ENCODE measurements at regions not wholly inside any gene's neighbourhood (a gene's known extent, or its start where the extent isn't known, plus 50 kb on each side); places are given as distances from the start of the nearest gene placed in this dataset.

DNA sequence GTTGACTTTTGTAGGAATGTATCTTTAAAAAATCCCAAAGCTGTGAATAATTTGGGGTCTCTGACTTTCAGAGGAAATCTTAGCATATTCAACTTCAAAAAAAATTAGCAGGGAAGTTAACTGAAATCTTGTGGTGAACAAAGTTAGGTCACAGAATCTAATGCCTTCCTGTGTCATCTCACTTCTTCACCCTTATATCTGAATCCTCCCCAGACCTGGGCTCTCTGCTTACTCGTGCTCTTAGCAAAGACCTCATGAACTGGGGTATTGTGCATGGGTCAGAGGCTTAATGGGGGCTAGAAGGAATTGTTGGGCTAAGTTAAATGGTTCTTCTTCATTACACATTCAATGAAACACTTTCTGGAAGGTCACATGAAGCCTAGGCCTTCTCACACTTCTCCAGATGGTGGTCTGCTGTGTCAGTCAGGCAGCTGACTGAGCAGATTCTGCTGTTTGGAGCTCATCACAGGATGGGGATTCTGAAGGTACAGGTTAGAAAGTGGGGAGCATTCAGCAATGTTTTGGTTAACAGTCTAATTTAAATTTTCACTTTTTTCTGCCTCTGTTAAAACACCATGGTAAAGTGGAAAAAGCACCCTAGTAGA lies 131.3 kb downstream of the SUCLG1 start:
- TF ChIP-seq CTCF (IDR thresholded peaks at IDR 0.05; ENCODE audit: low read depth, low read length, poor library complexity, severe bottlenecking) (no peak), EZH2phosphoT487 (IDR thresholded peaks at IDR 0.05; ENCODE audit: borderline replicate concordance, low read length) (no peak)

Measured in DOHH2 (cell line).